MM.1S (cell line): ENCODE measurements at regions not wholly inside any gene's neighbourhood (a gene's known extent, or its start where the extent isn't known, plus 50 kb on each side); places are given as distances from the start of the nearest gene placed in this dataset.

Experiments
- DNase-seq: peaks from one replicate; pipeline ENCODE4 v3.0.0-alpha.2; 2015
- H2AFZ ChIP-seq: fragments of 300-600 bp; sonication (generic); 2 replicates; pipeline ENCODE4 v1.6.0; 2016; ENCODE audit warnings: antibody characterized with exemption, low read length
- H3F3A ChIP-seq: fragments of 300-600 bp; sonication (generic); 2 replicates; pipeline ENCODE4 v1.6.1; 2016; ENCODE audit warnings: mild to moderate bottlenecking, antibody characterized with exemption, low read length, moderate library complexity, mixed read lengths; ENCODE audit not compliant: insufficient read depth
- H3K27ac ChIP-seq: fragments of 300-600 bp; sonication (generic); 2 replicates; pipeline ENCODE4 v1.5.1; 2016; ENCODE audit warnings: mild to moderate bottlenecking, low read length
- H3K27me3 ChIP-seq: fragments of 300-600 bp; sonication (generic); replicated peaks from 2 replicates; pipeline ENCODE4 v1.6.0; 2016; ENCODE audit warnings: low read length; ENCODE audit not compliant: insufficient read depth
- H3K36me3 ChIP-seq: fragments of 300-600 bp; sonication (generic); replicated peaks from 2 replicates; pipeline ENCODE4 v1.6.1; 2016; ENCODE audit warnings: mild to moderate bottlenecking, low read length, mixed read lengths; ENCODE audit not compliant: insufficient read depth
- H3K4me1 ChIP-seq: fragments of 300-600 bp; sonication (generic); 2 replicates; pipeline ENCODE4 v1.6.1; 2016; ENCODE audit warnings: low read length, mixed read lengths
- H3K4me2 ChIP-seq: fragments of 300-600 bp; sonication (generic); 2 replicates; pipeline ENCODE4 v1.6.0; 2016; ENCODE audit warnings: low read depth, low read length
- H3K4me3 ChIP-seq: fragments of 300-600 bp; sonication (generic); 2 replicates; pipeline ENCODE4 v1.5.1; 2016; ENCODE audit warnings: low read length, mixed read lengths
- H3K79me2 ChIP-seq: fragments of 300-600 bp; sonication (generic); 2 replicates; pipeline ENCODE4 v1.6.1; 2016; ENCODE audit warnings: mixed run types, low read length, mixed read lengths
- H3K9ac ChIP-seq: fragments of 300-600 bp; sonication (generic); 2 replicates; pipeline ENCODE4 v1.6.1; 2016; ENCODE audit warnings: low read length, mixed read lengths
- H3K9me2 ChIP-seq: fragments of 300-600 bp; sonication (generic); replicated peaks from 2 replicates; pipeline ENCODE4 v1.6.1; 2016; ENCODE audit warnings: mild to moderate bottlenecking, low read length, mixed read lengths; ENCODE audit not compliant: insufficient read depth
- H3K9me3 ChIP-seq: fragments of 300-600 bp; sonication (generic); replicated peaks from 2 replicates; pipeline ENCODE4 v1.6.1; 2016; ENCODE audit warnings: mild to moderate bottlenecking, low read length, mixed read lengths; ENCODE audit not compliant: insufficient read depth
- H4K20me1 ChIP-seq: fragments of 300-600 bp; sonication (generic); 2 replicates; pipeline ENCODE4 v1.6.1; 2016; ENCODE audit warnings: mild to moderate bottlenecking, low read length, moderate library complexity, mixed read lengths; ENCODE audit not compliant: insufficient read depth
- CTCF ChIP-seq: fragments of 300-600 bp; sonication (generic); IDR thresholded peaks from 2 replicates; pipeline ENCODE4 v1.5.1; 2016; ENCODE audit warnings: antibody characterized with exemption, low read length, mixed read lengths
- EZH2 ChIP-seq: fragments of 300-600 bp; sonication (generic); optimal IDR thresholded peaks from 2 replicates; pipeline ENCODE3; 2017; ENCODE audit warnings: low read depth, mild to moderate bottlenecking, antibody characterized with exemption, low read length, mixed read lengths
- EZH2phosphoT487 ChIP-seq: fragments of 300-600 bp; sonication (generic); IDR thresholded peaks from 2 replicates; pipeline ENCODE4 v1.6.1; 2018; ENCODE audit warnings: antibody characterized with exemption, low read length

- TF ChIP-seq CTCF (no peak), EZH2 (no peak), EZH2phosphoT487 (no peak)
- Histone ChIP-seq H3K9ac (no peak overlapping the region), H3K36me3 (no peaks in the 10 kb centered on the region), H3K4me1 (no peaks in the 10 kb centered on the region), H3K9me3 (no peaks in the 10 kb centered on the region), H3K27me3 (no peaks in the 10 kb centered on the region), H3K9me2 (no peaks in the 10 kb centered on the region), H4K20me1 (no peaks in the 10 kb centered on the region), H3K27ac (no peak overlapping the region), H3F3A (no peaks in the 10 kb centered on the region), H3K4me3 (no peak overlapping the region), H3K79me2 (no peaks in the 10 kb centered on the region), H2AFZ (no peak overlapping the region), H3K4me2 (no peak overlapping the region)
- DNase-seq = no peak
Measured at GRCh38 chr6:55960344-55960743, 85.0 kb upstream of the BMP5 start.

GRCh38 chr6:55958790-55959189, 83.4 kb upstream of the BMP5 start:
- DNase-seq = no peak
- H4K20me1 ChIP-seq = no peaks in the 10 kb centered on the region
- H3K4me1 ChIP-seq = no peaks in the 10 kb centered on the region
- TF ChIP-seq EZH2 = no peak
- no peak for TF ChIP-seq CTCF
- no peak for TF ChIP-seq EZH2phosphoT487
- H3K9ac ChIP-seq = no peak overlapping the region
- no peaks in the 10 kb centered on the region for H3K9me2 ChIP-seq
- H3K79me2 ChIP-seq = no peaks in the 10 kb centered on the region
- no peaks in the 10 kb centered on the region for H3K9me3 ChIP-seq
- no peaks in the 10 kb centered on the region for H3K36me3 ChIP-seq
- no peak overlapping the region for H3K4me3 ChIP-seq
- H2AFZ ChIP-seq = no peak overlapping the region
- no peak overlapping the region for H3K4me2 ChIP-seq
- no peaks in the 10 kb centered on the region for H3K27me3 ChIP-seq
- H3K27ac ChIP-seq = no peak overlapping the region
- H3F3A ChIP-seq = no peaks in the 10 kb centered on the region

GRCh38 chr6:55957961-55958422, 82.6 kb upstream of the BMP5 start:
- no peak overlapping the region for H3K4me3 ChIP-seq
- no peak for DNase-seq
- no peaks in the 10 kb centered on the region for H3K9me2 ChIP-seq
- TF ChIP-seq EZH2phosphoT487 (no peak), CTCF (no peak), EZH2 (no peak)
- H3K9me3 ChIP-seq = no peaks in the 10 kb centered on the region
- no peak overlapping the region for H3K27ac ChIP-seq
- H3K36me3 ChIP-seq = no peaks in the 10 kb centered on the region
- no peaks in the 10 kb centered on the region for H3K4me1 ChIP-seq
- no peaks in the 10 kb centered on the region for H3K79me2 ChIP-seq
- no peak overlapping the region for H2AFZ ChIP-seq
- no peaks in the 10 kb centered on the region for H3K27me3 ChIP-seq
- H3F3A ChIP-seq = no peaks in the 10 kb centered on the region
- H3K4me2 ChIP-seq = no peak overlapping the region
- H4K20me1 ChIP-seq = no peaks in the 10 kb centered on the region
- no peak overlapping the region for H3K9ac ChIP-seq
